GM12892 (cell line): ENCODE measurements at regions not wholly inside any gene's neighbourhood (a gene's known extent, or its start where the extent isn't known, plus 50 kb on each side); places are given as distances from the start of the nearest gene placed in this dataset.

ENCODE experiments used
- POLR2A ChIP-seq: IDR thresholded peaks from 2 replicates; pipeline ENCODE4 v1.6.1; 2011; ENCODE audit warnings: low read depth, low read length, control low read depth
- POLR2AphosphoS5 ChIP-seq: IDR thresholded peaks from 2 replicates; pipeline ENCODE4 v1.6.1; 2011; ENCODE audit warnings: low read depth, low read length, control low read depth
- TAF1 ChIP-seq: IDR thresholded peaks from 2 replicates; pipeline ENCODE4 v1.6.1; 2011; ENCODE audit warnings: low read depth, mild to moderate bottlenecking, control low read depth, low read length, borderline replicate concordance

DNA sequence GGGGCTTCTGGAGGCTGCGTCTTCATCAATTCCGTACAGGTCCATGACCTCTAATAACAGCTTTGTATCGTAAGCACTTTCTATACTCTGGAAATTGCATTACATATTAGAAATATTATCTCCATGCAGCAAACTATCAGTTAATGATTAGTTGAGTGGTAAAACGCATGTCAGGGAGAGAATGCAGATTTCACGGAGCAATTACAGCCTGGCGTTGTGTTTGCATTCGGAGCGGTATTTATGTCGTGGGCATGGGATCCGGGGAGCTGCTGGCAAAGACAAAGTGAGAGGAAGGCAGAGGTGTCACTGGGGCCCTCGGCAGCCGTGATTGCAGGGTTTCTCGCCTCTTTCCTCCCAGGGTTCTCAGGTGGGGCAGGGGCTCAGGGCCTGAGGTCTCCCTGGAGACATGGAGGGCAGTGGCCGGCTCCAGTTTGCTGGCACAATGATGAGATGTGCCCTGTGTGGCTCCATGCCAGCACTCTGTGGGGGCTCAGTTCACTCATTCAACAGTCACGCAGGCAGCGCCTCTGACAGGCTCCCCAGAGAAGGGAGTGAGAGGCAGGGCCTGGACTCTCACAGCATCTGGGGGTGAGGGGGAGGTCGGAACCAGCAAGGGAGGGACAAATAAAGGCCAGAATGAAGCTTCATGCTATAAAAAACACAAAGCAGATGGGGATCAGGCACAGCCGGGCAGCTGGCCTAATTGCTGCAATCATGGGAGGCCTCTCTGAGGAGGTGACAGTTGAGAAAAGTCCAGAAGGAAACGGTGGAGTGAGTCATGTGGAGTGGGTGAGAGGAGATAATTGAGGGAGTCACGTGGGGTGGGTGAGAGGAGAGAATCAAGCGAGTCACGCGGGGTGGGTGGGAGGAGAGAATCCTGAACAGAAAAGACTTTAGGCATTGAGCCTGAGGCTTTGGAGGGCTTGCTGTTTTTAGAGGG, 1002.7 kb downstream of the BRD1 start:
- TF ChIP-seq POLR2AphosphoS5 = no peak
- no peak for TF ChIP-seq POLR2A
- TF ChIP-seq TAF1 = no peak
